ENCODE measurements at regions not wholly inside any gene's neighbourhood (a gene's known extent, or its start where the extent isn't known, plus 50 kb on each side); places are given as distances from the start of the nearest gene placed in this dataset.

DNA sequence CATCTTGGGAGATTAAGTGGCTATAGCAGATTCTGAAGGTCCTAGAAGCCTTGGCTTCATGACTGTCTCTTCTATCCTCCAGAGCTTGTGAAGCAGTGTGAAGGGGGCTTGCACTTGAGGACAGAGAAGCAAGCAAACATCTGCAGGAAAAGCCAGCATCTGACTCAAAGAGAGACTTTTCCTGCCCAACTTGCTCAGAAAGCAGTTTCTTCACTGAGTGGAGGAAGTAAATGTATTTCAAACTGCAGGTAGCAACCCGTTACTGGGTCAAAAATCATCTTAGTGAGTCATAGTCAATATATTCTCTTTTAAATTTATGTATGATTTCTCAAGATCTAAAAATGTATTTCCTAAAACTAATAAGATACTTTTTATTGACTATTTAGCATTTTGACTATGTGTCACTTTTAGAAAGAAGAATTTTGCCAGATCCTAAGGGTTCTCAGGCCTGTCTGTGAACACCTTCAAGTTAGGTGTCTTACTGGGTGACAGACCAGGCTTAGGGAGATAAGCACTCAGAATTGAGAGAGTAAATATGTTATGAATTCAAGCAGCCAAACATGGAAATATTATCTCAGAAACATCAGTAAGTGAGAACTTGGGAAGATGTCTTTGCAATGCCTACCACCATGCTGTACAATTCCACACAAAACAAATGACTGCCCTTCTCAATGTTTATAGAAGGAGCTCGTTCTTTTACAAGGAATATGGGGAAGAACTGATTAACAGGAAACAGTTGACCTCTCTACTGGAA, 72.6 kb upstream of the DMAC1 start:
- DNase-seq, result no peak

GRCh38 chr9:7869340-7869739, 69.8 kb upstream of the DMAC1 start:
- no peak for DNase-seq

- no peak for DNase-seq
These were observed 62.6 kb upstream of the DMAC1 start for GRCh38 chr9:7862170-7862569.

DNA sequence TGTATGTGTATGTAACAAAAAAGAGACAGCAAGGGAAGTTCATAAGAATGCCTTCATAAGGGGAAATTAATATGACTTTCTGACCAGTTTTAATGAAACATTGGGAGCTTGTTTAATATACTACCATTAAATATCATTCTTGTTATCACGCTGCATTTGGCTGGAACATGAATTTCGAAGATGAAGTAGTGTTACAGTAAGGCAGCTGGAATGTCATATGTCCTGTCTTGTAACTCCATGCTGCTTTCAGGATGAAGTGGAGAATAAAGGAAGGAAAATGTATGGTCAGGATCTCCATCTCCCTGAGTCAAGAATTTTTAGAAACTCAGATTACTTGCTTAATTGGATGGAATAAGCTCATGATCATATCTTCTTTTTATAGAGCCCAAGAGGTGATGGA, 61.5 kb upstream of the DMAC1 start:
- DNase-seq, result no peak

DNA sequence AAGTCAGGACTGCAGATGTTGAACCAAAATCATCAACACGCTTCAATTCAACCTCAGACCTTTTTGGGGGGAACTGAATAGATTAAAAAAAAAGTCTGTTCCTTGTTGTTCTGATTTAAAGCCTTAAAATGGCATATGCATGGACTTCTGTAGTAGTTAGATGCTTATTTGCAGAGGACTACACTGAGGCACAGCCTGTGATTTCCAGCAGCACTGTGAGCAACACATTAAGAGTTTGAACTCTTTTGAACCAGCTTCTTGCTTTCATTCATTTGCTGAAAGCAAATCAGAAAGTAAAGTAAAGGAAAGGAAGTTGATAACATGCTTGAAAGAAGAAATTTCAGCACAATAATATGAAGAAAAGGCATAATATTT, 60.7 kb upstream of the DMAC1 start:
- no peak for DNase-seq

DNA sequence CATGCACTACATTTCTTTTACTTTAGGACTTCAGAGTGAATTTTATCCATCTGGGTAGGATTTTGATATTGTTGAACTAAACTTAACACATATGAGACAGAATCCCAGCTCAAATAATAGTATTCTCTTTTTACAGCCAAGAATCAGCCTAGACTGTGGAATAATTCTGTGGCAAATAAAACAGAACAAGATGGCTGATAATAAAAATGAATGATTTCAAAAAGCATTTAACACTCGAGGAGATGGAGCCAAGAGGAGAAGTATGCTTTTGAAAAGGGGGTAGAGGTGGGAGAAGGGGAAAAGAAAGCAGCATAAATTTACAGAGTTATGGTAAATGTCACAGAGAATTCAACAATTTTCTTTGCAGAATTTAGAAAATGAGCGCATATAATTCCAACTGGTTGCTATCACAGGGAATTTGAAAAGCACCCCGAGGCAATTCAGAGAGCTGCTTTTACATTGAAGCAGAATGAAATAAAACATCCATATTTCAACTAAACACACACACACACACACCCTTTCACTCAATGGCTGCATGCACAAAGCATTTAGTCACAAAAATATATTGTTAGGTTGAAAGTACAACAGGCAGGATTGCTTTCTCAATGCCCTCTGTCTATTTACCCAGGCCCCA, 60.2 kb upstream of the DMAC1 start:
- no peak for DNase-seq

DNA sequence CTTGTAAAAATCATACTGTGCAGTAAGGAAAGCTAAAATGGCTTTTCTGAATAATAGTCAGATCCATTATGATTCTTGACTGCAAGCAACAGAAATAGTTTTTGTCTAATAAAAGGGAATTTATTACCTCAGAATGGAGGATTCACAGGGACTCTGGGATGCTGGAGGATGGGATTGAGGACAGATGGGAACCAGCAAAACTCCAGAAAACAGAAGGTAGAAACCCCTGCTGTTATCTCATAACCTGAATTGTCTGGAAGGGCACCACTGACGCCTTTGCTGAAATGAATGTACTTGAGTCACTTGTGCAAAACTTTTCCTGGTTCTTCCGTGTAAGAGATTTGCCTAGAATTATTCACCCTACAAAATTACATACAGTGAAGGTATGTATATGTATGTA, 58.6 kb upstream of the DMAC1 start:
- no peak for DNase-seq

- no peak for DNase-seq
These were observed 55.2 kb upstream of the DMAC1 start for GRCh38 chr9:7854763-7855162.
